ENCODE measurements at regions not wholly inside any gene's neighbourhood (a gene's known extent, or its start where the extent isn't known, plus 50 kb on each side); places are given as distances from the start of the nearest gene placed in this dataset.
A peak's percentile ranks its signal among the peaks of the same experiment; 100 is the strongest.
"Not testable (repeated sequence)": the region's sequence is repeated elsewhere in the genome, so short reads cannot be mapped to it uniquely, and the experiment has no call there.

- peaks cover 16% of the 10 kb centered on the region for H3K9me3 Mint-ChIP-seq
- ATAC-seq; H3K4me3 Mint-ChIP-seq; DNase-seq (ENCODE audit: low spot score); H3K27me3 Mint-ChIP-seq; H3K4me1 Mint-ChIP-seq (ENCODE audit: low read depth in 2 of 2); H3K27ac Mint-ChIP-seq; H3K36me3 Mint-ChIP-seq: not testable (repeated sequence)
These were observed 233.9 kb downstream of the DPY19L2 start for GRCh38 chr12:63434384-63434783.

GRCh38 chr12:63427969-63428368, 240.3 kb downstream of the DPY19L2 start:
- ATAC-seq; H3K9me3 Mint-ChIP-seq; H3K36me3 Mint-ChIP-seq; H3K27me3 Mint-ChIP-seq; H3K27ac Mint-ChIP-seq; DNase-seq (ENCODE audit: low spot score); H3K4me1 Mint-ChIP-seq (ENCODE audit: low read depth in 2 of 2); H3K4me3 Mint-ChIP-seq: not testable (repeated sequence)

- ATAC-seq; H3K27me3 Mint-ChIP-seq; H3K36me3 Mint-ChIP-seq; H3K27ac Mint-ChIP-seq; DNase-seq (ENCODE audit: low spot score); H3K4me1 Mint-ChIP-seq (ENCODE audit: low read depth in 2 of 2); H3K4me3 Mint-ChIP-seq; H3K9me3 Mint-ChIP-seq: not testable (repeated sequence)
These were observed 241.3 kb downstream of the DPY19L2 start for GRCh38 chr12:63427029-63427428.

DNA sequence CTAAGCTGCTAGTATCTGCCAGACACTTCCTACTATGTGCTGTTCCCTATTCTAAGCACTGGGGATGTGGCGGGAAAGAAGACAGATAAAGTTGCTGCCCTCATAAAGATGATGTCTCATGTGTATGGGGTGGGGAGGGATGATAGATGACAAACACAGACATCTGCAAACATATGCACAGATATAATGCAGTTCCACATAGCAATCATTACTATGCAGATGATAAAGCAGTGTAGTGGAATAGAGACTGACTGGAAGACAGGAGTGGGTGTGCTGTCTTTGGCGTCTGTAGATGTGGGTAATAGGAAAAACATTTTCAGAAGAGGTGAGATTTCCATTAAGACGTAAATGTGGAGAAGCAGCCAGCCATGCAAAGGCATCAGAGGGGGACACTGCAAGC, 243.6 kb downstream of the DPY19L2 start:
- DNase-seq (ENCODE audit: low spot score), result no peak
- Mint-ChIP-seq H3K27me3 (no peaks in the 10 kb centered on the region), H3K9me3 (peaks cover 6% of the 10 kb centered on the region), H3K27ac (no peak overlapping the region), H3K36me3 (no peaks in the 10 kb centered on the region), H3K4me1 (ENCODE audit: low read depth in 2 of 2) (no peaks in the 10 kb centered on the region), H3K4me3 (no peak overlapping the region)
- no peak for ATAC-seq

- Mint-ChIP-seq H3K36me3 (no peaks in the 10 kb centered on the region), H3K27ac (no peak overlapping the region), H3K9me3 (peaks cover 4% of the 10 kb centered on the region), H3K4me1 (ENCODE audit: low read depth in 2 of 2) (no peaks in the 10 kb centered on the region), H3K27me3 (no peaks in the 10 kb centered on the region), H3K4me3 (no peak overlapping the region)
- ATAC-seq (no peak), DNase-seq (ENCODE audit: low spot score) (no peak)
These were observed 244.5 kb downstream of the DPY19L2 start for GRCh38 chr12:63423839-63424238.

DNA sequence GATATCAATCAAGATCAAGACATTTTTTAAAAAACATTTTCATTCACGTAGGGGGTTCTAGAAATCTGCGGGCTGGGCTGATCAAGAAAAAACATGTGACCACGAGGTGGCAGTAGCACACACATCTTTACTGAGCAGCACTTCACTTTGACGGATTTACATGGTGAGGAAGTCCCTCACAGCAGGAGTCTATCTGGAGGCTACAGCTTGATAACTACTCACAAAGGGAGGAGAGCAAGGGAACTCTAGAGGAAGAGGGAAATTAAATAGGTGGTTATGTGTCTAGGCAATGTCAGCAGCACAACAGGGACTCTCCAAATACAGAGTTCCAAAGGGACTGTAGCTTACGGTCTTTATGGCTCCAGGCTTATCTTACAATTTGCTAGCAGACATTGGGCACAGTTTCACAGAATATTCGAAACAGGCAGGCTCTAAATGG, 248.1 kb downstream of the DPY19L2 start:
- ATAC-seq, result no peak
- Mint-ChIP-seq H3K27ac (no peak overlapping the region), H3K4me1 (ENCODE audit: low read depth in 2 of 2) (no peaks in the 10 kb centered on the region), H3K4me3 (no peak overlapping the region), H3K9me3 (no peaks in the 10 kb centered on the region), H3K36me3 (peaks cover under 1% of the 10 kb centered on the region), H3K27me3 (no peaks in the 10 kb centered on the region)
- no peak for DNase-seq (ENCODE audit: low spot score)

- Mint-ChIP-seq H3K4me1 (ENCODE audit: low read depth in 2 of 2) (no peaks in the 10 kb centered on the region), H3K27me3 (no peaks in the 10 kb centered on the region), H3K27ac (no peak overlapping the region), H3K4me3 (no peak overlapping the region), H3K36me3 (peaks cover 5% of the 10 kb centered on the region), H3K9me3 (peaks cover 4% of the 10 kb centered on the region)
- DNase-seq (ENCODE audit: low spot score) (no peak), ATAC-seq (no peak)
These were observed 249.1 kb downstream of the DPY19L2 start for GRCh38 chr12:63419154-63419553.

- Mint-ChIP-seq H3K9me3 (peaks cover 7% of the 10 kb centered on the region), H3K27me3 (no peaks in the 10 kb centered on the region), H3K27ac (no peak overlapping the region), H3K4me3 (no peak overlapping the region), H3K36me3 (peaks cover 5% of the 10 kb centered on the region), H3K4me1 (ENCODE audit: low read depth in 2 of 2) (no peaks in the 10 kb centered on the region)
- DNase-seq (ENCODE audit: low spot score), result no peak
- ATAC-seq, result no peak
These were observed 251.5 kb downstream of the DPY19L2 start for GRCh38 chr12:63416788-63417187.

DNA sequence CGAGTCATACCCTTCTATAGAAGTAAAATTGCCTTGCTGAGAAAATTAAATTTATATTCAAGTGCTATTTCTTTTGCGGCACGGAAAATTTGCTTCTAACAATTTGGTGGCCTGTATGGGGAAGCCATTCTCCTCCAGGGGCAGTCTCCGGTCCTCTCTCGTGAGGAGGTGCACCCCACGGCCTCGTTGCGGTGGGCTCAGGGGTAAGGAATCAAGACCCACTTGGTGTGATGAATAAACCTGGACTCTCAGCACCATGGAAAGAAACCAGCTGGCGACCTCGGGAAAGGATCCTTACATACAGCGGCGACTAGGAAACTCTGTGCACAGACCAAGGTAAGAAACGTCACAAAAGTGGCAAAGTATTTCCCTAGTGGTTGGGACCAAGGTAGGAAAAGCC, 252.9 kb downstream of the DPY19L2 start:
- Mint-ChIP-seq H3K27ac (no peak overlapping the region), H3K36me3 (peaks cover 5% of the 10 kb centered on the region), H3K9me3 (peaks cover 7% of the 10 kb centered on the region), H3K27me3 (no peaks in the 10 kb centered on the region), H3K4me1 (ENCODE audit: low read depth in 2 of 2) (no peaks in the 10 kb centered on the region), H3K4me3 (no peak overlapping the region)
- ATAC-seq (no peak), DNase-seq (ENCODE audit: low spot score) (no peak)

GRCh38 chr12:63410197-63410596, 258.1 kb downstream of the DPY19L2 start:
- H3K36me3 Mint-ChIP-seq, result peaks cover 5% of the 10 kb centered on the region
- peaks cover 7% of the 10 kb centered on the region for H3K9me3 Mint-ChIP-seq
- no peak overlapping the region for H3K27ac Mint-ChIP-seq
- no peaks in the 10 kb centered on the region for H3K27me3 Mint-ChIP-seq
- no peak overlapping the region for H3K4me3 Mint-ChIP-seq
- H3K4me1 Mint-ChIP-seq (ENCODE audit: low read depth in 2 of 2), result no peaks in the 10 kb centered on the region
- DNase-seq (ENCODE audit: low spot score) (no peak), ATAC-seq (no peak)

- Mint-ChIP-seq H3K27ac (no peak overlapping the region), H3K9me3 (no peaks in the 10 kb centered on the region)
- no peak for ATAC-seq
These were observed 255.8 kb upstream of the AVPR1A start for GRCh38 chr12:63406781-63407180.

GRCh38 chr12:63404611-63405010, 253.6 kb upstream of the AVPR1A start:
- ATAC-seq (no peak), DNase-seq (ENCODE audit: low spot score) (no peak)
- H3K36me3 Mint-ChIP-seq, result no peaks in the 10 kb centered on the region
- no peaks in the 10 kb centered on the region for H3K27me3 Mint-ChIP-seq
- no peak overlapping the region for H3K4me3 Mint-ChIP-seq
- H3K9me3 Mint-ChIP-seq, result no peaks in the 10 kb centered on the region
- no peak overlapping the region for H3K27ac Mint-ChIP-seq
- no peaks in the 10 kb centered on the region for H3K4me1 Mint-ChIP-seq (ENCODE audit: low read depth in 2 of 2)

More at GRCh38 chr12:63406781-63407180, 255.8 kb upstream of the AVPR1A start:
- no peaks in the 10 kb centered on the region for H3K27me3 Mint-ChIP-seq
- H3K36me3 Mint-ChIP-seq, result no peaks in the 10 kb centered on the region
- no peak for DNase-seq (ENCODE audit: low spot score)
- no peak overlapping the region for H3K4me3 Mint-ChIP-seq
- H3K4me1 Mint-ChIP-seq (ENCODE audit: low read depth in 2 of 2), result no peaks in the 10 kb centered on the region

DNA sequence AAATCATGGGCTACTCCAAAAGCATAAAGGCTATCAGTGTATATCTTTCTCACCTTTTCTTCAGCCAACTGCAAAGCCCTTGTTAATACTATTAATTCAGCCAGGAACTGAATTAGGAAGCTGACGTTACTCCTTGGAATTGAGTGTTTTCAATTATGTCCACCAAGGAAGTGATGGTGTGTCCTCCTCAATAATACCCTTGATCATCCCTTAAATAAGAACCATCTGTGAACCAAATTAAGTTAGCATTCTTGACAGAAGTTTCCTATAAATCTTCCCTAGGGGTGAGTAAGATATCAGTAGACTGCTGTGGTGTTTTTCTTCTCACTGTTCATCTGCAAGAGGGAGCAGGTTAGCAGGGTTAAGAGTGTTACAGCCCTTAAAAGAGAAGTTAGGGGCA, 252.3 kb upstream of the AVPR1A start:
- no peaks in the 10 kb centered on the region for H3K4me1 Mint-ChIP-seq (ENCODE audit: low read depth in 2 of 2)
- ATAC-seq, result no peak
- no peak overlapping the region for H3K27ac Mint-ChIP-seq
- no peaks in the 10 kb centered on the region for H3K36me3 Mint-ChIP-seq
- H3K9me3 Mint-ChIP-seq, result peaks cover 2% of the 10 kb centered on the region
- no peak for DNase-seq (ENCODE audit: low spot score)
- H3K27me3 Mint-ChIP-seq, result no peaks in the 10 kb centered on the region
- no peak overlapping the region for H3K4me3 Mint-ChIP-seq

DNA sequence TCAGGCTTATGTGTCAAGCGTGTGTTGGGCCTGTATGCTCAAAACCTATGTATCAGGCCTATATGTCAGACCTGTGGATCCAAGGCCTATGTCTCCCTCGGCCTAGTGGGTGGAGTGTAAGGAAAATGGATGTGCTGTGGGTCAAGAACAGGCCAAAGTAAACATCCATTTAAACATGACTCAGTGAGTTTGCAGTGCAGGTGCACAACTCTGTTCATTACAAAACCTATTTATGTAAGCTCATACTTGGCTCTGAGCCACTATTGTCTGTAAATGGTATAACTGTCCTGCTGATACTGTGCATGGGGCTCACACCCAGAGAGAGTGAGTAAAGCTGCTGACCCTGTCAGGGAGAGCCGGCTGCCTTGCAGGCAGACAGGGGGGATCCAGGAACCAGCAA, 249.7 kb upstream of the AVPR1A start:
- Mint-ChIP-seq H3K36me3 (no peaks in the 10 kb centered on the region), H3K9me3 (peaks cover 7% of the 10 kb centered on the region), H3K4me3 (no peak overlapping the region), H3K4me1 (ENCODE audit: low read depth in 2 of 2) (no peaks in the 10 kb centered on the region), H3K27me3 (no peaks in the 10 kb centered on the region), H3K27ac (no peak overlapping the region)
- DNase-seq (ENCODE audit: low spot score) (no peak), ATAC-seq (peak in 1 of 2 donors; percentile 24)

GRCh38 chr12:63400318-63400717, 249.3 kb upstream of the AVPR1A start:
- Mint-ChIP-seq H3K27ac (no peak overlapping the region), H3K27me3 (no peaks in the 10 kb centered on the region), H3K4me3 (no peak overlapping the region), H3K9me3 (peaks cover 7% of the 10 kb centered on the region), H3K36me3 (no peaks in the 10 kb centered on the region), H3K4me1 (ENCODE audit: low read depth in 2 of 2) (no peaks in the 10 kb centered on the region)
- peak in 1 of 2 donors; percentile 36 for ATAC-seq
- no peak for DNase-seq (ENCODE audit: low spot score)

All from natural killer cell treated with Interleukin-12 subunit alpha and Interleukin-12 subunit beta and Interleukin-15 and Interleukin-18, amount 100 ng/mL, for 72 hours (primary cell).